ENCODE measurements at regions not wholly inside any gene's neighbourhood (a gene's known extent, or its start where the extent isn't known, plus 50 kb on each side); places are given as distances from the start of the nearest gene placed in this dataset.

GRCh38 chr3:105235785-105236184 lies 130.9 kb upstream of the ALCAM start:
- Mint-ChIP-seq H3K4me3 (no peak overlapping the region), H3K9me3 (no peaks in the 10 kb centered on the region), H3K27ac (no peak overlapping the region), H3K36me3 (no peaks in the 10 kb centered on the region), H3K27me3 (no peaks in the 10 kb centered on the region), H3K4me1 (no peaks in the 10 kb centered on the region)
- ATAC-seq: no peak

DNA sequence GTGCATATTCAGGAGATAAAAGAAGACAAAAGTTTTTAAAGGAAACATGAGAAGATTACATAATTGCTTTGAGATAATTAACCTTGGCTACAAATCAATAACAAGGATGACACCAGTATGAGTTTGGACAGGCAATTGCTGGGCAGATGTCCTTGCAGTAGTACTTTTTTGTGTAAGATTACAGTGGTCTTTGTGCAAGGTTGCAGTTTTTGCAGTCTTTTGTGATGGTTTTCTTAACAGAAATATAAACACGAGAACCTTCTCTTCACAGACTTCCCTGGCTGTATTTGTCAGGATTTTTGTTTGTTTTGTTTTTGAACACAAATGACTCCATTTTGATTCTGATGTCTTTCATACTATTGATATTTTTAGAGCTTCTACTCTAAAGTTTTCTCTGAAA lies 128.3 kb upstream of the ALCAM start:
- Mint-ChIP-seq H3K36me3 (no peaks in the 10 kb centered on the region), H3K27ac (no peak overlapping the region), H3K4me1 (no peaks in the 10 kb centered on the region), H3K4me3 (no peak overlapping the region), H3K9me3 (no peaks in the 10 kb centered on the region), H3K27me3 (no peaks in the 10 kb centered on the region)
- no peak for ATAC-seq

DNA sequence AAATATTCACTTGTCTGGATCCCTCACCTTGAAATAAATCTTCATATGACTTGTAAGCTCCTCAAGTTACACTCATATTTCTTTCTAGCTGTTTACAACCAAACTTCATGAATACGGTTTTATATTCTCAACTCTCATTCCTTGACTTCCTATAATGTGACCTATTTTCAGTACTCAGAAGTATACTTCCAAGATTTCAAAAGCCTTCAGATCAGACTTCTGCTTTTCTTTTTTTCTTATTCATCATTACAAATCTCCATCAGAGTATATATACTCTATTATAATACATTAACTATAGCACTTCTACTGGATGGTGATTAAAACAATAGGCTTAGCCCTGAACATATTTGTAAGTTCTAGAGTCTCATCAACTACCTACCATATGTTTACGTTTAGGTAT lies 123.6 kb upstream of the ALCAM start:
- Mint-ChIP-seq H3K4me3 (no peak overlapping the region), H3K4me1 (no peaks in the 10 kb centered on the region), H3K36me3 (no peaks in the 10 kb centered on the region), H3K27ac (no peak overlapping the region), H3K27me3 (no peaks in the 10 kb centered on the region), H3K9me3 (no peaks in the 10 kb centered on the region)
- no peak for ATAC-seq

DNA sequence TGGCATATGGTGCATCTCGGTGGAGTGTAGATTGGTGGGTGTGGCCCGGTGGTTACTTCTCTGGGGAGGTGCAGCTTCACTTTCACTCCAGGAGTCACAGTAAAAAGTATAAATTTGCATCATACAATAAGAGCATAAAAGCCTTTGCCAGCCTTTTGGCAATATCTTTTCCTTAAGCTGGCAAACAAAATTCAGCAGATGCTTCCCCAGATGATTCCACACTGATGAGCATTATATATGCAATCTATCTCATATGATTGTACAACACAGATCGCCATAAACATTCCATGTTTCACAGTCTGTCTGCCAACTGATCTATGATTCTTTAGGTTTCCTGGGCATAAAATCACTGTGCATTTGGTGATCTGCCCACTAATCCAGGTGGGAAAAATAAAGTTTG lies 120.2 kb upstream of the ALCAM start:
- Mint-ChIP-seq H3K4me1 (no peaks in the 10 kb centered on the region), H3K4me3 (no peak overlapping the region), H3K36me3 (no peaks in the 10 kb centered on the region), H3K27ac (no peak overlapping the region), H3K27me3 (no peaks in the 10 kb centered on the region), H3K9me3 (peaks cover 6% of the 10 kb centered on the region)
- ATAC-seq: no peak

GRCh38 chr3:105253225-105253624 lies 113.5 kb upstream of the ALCAM start:
- H3K27ac Mint-ChIP-seq: no peak overlapping the region
- no peak for ATAC-seq
- no peaks in the 10 kb centered on the region for H3K36me3 Mint-ChIP-seq
- no peaks in the 10 kb centered on the region for H3K27me3 Mint-ChIP-seq
- peaks cover 4% of the 10 kb centered on the region for H3K4me1 Mint-ChIP-seq
- no peak overlapping the region for H3K4me3 Mint-ChIP-seq
- H3K9me3 Mint-ChIP-seq: peaks cover 6% of the 10 kb centered on the region

DNA sequence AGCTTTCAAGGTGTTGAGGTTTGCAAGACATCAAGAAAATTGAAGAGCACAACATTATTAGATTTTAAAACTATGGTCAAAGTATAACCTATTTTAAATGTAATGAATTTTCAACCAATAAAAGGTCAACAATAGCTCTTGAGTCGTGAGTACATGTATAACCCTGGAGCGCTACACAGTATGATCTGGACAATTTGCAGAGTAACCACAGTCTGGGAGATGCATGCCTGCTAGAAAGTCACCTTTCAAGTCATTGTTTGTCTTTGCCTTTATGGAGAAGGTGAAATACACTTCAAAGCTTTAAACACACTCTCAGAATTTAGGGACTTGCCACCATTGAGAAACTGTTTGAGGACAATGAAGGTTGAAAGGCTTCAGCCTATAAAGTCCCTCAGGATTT lies 112.6 kb upstream of the ALCAM start:
- Mint-ChIP-seq H3K4me1 (peaks cover 4% of the 10 kb centered on the region), H3K9me3 (peaks cover 6% of the 10 kb centered on the region), H3K4me3 (no peak overlapping the region), H3K36me3 (no peaks in the 10 kb centered on the region), H3K27me3 (no peaks in the 10 kb centered on the region), H3K27ac (no peak overlapping the region)
- ATAC-seq: no peak

DNA sequence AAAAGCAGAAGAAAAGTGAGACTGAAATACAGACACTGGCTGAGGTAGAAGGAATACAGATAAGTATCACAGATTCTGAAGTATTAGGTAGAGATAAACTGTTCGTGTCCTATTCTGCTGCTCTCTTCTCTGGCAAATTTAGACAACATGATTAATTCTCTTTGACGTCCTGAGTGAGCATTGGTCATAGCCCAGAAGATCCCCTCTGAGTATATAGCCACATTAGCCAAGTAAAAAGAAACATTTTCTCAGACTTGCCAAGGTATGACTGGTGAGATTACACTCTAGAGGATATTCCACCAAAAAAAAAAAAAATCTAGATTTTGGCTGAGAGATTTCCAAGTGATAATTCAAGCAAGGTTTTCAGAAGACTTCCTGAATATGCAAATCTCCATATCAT lies 111.4 kb upstream of the ALCAM start:
- Mint-ChIP-seq H3K36me3 (no peaks in the 10 kb centered on the region), H3K9me3 (peaks cover 8% of the 10 kb centered on the region), H3K27ac (no peak overlapping the region), H3K4me3 (no peak overlapping the region), H3K27me3 (no peaks in the 10 kb centered on the region), H3K4me1 (peaks cover 4% of the 10 kb centered on the region)
- ATAC-seq: no peak

- Mint-ChIP-seq H3K9me3 (peaks cover 4% of the 10 kb centered on the region), H3K4me1 (peaks cover 4% of the 10 kb centered on the region), H3K27ac (no peak overlapping the region), H3K36me3 (no peaks in the 10 kb centered on the region), H3K27me3 (no peaks in the 10 kb centered on the region), H3K4me3 (no peak overlapping the region)
- ATAC-seq: no peak
These were observed 107.2 kb upstream of the ALCAM start for GRCh38 chr3:105259496-105259895.

GRCh38 chr3:105260385-105260784 lies 106.3 kb upstream of the ALCAM start:
- H3K36me3 Mint-ChIP-seq: no peaks in the 10 kb centered on the region
- no peak for ATAC-seq

DNA sequence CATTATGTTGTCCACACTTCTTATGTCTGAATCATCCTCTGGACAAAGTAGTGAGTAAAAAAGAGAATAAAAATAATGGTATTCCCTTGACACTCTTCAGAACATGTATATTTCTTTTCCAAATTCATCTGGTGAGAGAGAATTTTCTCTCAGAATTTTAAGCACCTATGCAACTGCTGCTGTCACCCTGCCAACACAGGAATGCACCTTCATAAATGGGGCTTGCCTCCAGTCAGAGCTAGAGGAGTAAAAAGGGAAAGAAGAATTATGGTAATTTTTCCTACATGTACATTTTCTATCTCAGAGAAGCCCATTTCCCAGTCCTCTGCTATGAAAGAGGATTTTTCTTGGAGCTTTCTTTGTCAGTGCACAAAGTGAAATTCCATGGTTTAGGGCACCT lies 92.2 kb upstream of the ALCAM start:
- no peak for ATAC-seq
- no peak overlapping the region for H3K4me3 Mint-ChIP-seq
- H3K9me3 Mint-ChIP-seq: no peaks in the 10 kb centered on the region
- H3K27me3 Mint-ChIP-seq: no peaks in the 10 kb centered on the region
- no peaks in the 10 kb centered on the region for H3K4me1 Mint-ChIP-seq
- H3K36me3 Mint-ChIP-seq: no peaks in the 10 kb centered on the region
- no peak overlapping the region for H3K27ac Mint-ChIP-seq

More at GRCh38 chr3:105260385-105260784, 106.3 kb upstream of the ALCAM start:
- H3K4me3 Mint-ChIP-seq: no peak overlapping the region
- H3K9me3 Mint-ChIP-seq: peaks cover 4% of the 10 kb centered on the region
- no peak overlapping the region for H3K27ac Mint-ChIP-seq
- no peaks in the 10 kb centered on the region for H3K27me3 Mint-ChIP-seq
- H3K4me1 Mint-ChIP-seq: peaks cover 4% of the 10 kb centered on the region

- ATAC-seq: no peak
- no peak overlapping the region for H3K27ac Mint-ChIP-seq
- H3K4me1 Mint-ChIP-seq: no peaks in the 10 kb centered on the region
- H3K36me3 Mint-ChIP-seq: no peaks in the 10 kb centered on the region
- H3K27me3 Mint-ChIP-seq: no peaks in the 10 kb centered on the region
- H3K4me3 Mint-ChIP-seq: no peak overlapping the region
- no peaks in the 10 kb centered on the region for H3K9me3 Mint-ChIP-seq
These were observed 91.8 kb upstream of the ALCAM start for GRCh38 chr3:105274958-105275357.

DNA sequence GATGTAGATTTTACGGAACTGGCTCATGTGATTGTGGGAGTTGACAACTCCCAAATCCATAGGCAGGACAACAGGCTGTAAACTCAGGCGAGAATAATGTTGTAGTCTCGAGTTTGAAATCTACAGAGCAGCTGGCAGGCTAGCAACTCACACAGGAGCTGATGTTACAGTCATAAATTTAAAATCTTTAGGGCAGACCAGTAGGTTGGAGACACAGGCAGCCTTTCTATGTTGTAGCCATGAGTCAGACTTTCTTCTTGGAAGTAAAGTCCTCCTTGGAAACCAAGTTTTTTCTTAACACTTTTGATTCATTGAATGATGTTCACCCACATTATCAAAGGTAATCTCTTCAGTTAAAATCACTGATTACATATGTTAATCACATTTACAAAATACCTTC lies 89.1 kb upstream of the ALCAM start:
- Mint-ChIP-seq H3K27ac (no peak overlapping the region), H3K27me3 (no peaks in the 10 kb centered on the region), H3K36me3 (no peaks in the 10 kb centered on the region), H3K4me3 (no peak overlapping the region), H3K9me3 (no peaks in the 10 kb centered on the region), H3K4me1 (no peaks in the 10 kb centered on the region)
- no peak for ATAC-seq

DNA sequence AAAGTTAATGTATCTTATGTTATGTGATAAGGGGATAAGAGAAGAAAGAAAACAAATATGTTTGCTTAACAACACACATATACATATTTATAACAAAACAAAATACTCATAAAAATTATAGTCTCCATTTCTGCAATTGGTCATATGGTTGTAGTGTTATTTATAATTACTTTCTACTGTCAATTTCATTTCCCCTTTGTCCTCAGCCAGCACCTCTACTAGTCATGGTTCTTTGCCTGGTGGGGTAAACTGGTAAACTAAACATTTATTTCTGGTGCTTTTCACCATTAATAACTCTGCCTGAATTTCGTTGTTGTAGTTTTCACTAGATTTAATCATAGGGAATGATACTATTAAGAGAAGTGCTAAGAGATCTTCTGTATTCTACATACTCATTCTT lies 88.0 kb upstream of the ALCAM start:
- no peaks in the 10 kb centered on the region for H3K36me3 Mint-ChIP-seq
- H3K27me3 Mint-ChIP-seq: no peaks in the 10 kb centered on the region
- no peak overlapping the region for H3K4me3 Mint-ChIP-seq
- no peak overlapping the region for H3K27ac Mint-ChIP-seq
- no peaks in the 10 kb centered on the region for H3K4me1 Mint-ChIP-seq
- no peaks in the 10 kb centered on the region for H3K9me3 Mint-ChIP-seq
- ATAC-seq: no peak

DNA sequence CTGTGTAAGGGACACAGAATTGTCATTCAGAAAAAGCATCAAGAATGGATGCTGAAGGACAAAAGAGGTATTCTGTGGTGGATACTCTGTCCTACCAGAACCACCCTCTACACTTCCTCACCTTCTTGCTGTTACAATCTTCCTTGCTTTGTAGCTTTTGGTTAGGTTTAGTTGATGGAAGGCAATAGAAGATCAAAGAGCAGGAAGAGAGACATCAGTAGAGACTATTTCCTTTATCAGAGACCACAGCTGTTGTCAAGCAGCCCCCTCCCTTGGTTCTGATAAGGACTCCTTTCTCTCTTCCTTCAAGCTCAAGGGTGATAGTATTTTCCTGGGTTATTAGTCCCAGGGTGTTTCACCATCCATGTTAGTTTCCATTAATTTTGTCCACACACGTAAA lies 84.7 kb upstream of the ALCAM start:
- Mint-ChIP-seq H3K27ac (no peak overlapping the region), H3K4me1 (no peaks in the 10 kb centered on the region), H3K4me3 (no peak overlapping the region), H3K27me3 (no peaks in the 10 kb centered on the region), H3K9me3 (no peaks in the 10 kb centered on the region), H3K36me3 (no peaks in the 10 kb centered on the region)
- no peak for ATAC-seq

DNA sequence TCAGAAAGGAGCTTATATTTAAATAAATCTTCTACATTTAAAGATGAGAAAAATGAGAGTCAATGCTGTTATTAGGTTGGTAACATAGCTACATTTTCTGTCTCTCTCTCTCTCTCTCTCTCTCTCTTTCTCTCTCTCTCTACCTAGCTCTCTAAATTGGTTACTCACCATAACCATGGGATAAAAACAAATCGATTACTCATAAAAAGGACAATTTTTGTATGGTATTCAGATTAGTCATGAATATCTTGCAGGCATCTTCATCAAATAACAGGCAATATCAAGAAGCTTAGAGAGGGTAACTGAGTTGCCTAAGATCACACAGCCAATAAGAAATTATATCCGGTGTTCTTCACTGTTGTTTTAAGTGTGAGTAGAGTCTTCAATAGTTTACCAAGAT lies 81.8 kb upstream of the ALCAM start:
- no peaks in the 10 kb centered on the region for H3K27me3 Mint-ChIP-seq
- ATAC-seq: no peak
- no peaks in the 10 kb centered on the region for H3K4me1 Mint-ChIP-seq
- H3K36me3 Mint-ChIP-seq: no peaks in the 10 kb centered on the region
- no peak overlapping the region for H3K27ac Mint-ChIP-seq
- H3K9me3 Mint-ChIP-seq: peaks cover 1% of the 10 kb centered on the region
- H3K4me3 Mint-ChIP-seq: no peak overlapping the region

DNA sequence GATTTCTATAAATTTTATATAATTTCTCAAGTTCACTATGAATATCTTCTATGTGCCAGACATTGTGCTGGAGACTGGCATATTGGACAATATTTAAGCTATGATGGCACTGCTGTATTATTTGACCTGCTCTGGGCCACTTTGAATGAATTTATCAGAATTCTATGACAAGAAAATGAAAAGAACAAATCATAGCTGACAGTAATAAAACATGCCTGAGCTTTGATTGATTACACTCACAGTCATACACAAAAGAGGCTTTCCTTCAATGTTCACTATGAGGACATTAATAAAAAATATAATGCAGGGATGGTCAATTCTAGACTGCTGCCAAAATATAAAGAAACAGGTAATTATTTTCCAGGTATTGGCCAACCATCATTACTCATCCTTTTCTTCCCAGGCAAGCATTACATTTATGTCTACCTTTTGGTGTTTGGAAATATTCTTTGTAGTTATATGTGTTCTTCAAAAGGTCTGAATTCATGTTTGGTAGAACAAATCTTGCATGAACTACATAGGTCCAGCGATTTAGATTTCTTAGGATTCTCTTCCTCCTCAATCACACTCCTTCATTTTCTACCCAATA lies 81.0 kb upstream of the ALCAM start:
- Mint-ChIP-seq H3K36me3 (no peaks in the 10 kb centered on the region), H3K27me3 (no peaks in the 10 kb centered on the region), H3K4me3 (no peak overlapping the region), H3K4me1 (no peaks in the 10 kb centered on the region), H3K9me3 (peaks cover 4% of the 10 kb centered on the region), H3K27ac (no peak overlapping the region)
- no peak for ATAC-seq

GRCh38 chr3:105293441-105293840 lies 73.3 kb upstream of the ALCAM start:
- Mint-ChIP-seq H3K36me3 (no peaks in the 10 kb centered on the region), H3K9me3 (peaks cover 4% of the 10 kb centered on the region), H3K27ac (no peak overlapping the region), H3K4me1 (no peaks in the 10 kb centered on the region), H3K27me3 (no peaks in the 10 kb centered on the region), H3K4me3 (no peak overlapping the region)
- ATAC-seq: no peak
